ENCODE measurements at regions not wholly inside any gene's neighbourhood (a gene's known extent, or its start where the extent isn't known, plus 50 kb on each side); places are given as distances from the start of the nearest gene placed in this dataset.
"Not testable (repeated sequence)": the region's sequence is repeated elsewhere in the genome, so short reads cannot be mapped to it uniquely, and the experiment has no call there.

DNA sequence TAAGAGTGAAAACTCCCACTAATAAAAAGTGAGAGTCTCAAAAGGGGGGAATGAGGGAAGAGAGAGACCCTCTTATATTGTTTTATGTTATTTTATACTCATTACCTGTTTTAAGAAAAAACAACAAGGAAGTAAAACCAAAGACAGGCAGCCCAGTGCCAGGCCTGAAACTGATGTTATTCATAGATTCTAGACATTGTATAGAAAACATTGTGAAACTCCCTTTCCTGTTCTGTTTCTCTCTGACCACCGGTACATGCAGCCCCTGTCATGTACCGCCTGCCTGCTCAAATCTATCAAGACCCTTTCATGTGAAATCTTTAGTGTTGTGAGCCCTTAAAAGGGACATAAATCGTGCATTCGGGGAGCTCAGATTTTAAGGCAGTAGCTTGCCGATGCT, 216.4 kb upstream of the CNTN3 start:
- H3K4me3 ChIP-seq (ENCODE audit: low read length); DNase-seq; intact Hi-C loops (cut with DNase I); H3K27ac ChIP-seq (ENCODE audit: low read length); H3K9me3 ChIP-seq (ENCODE audit: control insufficient read depth, low read length); ATAC-seq; H3K27me3 ChIP-seq (ENCODE audit: control insufficient read depth, insufficient read depth); H3K4me1 ChIP-seq (ENCODE audit: control insufficient read depth, insufficient read depth, low read length): not testable (repeated sequence)
- WGBS, result 73% methylated on average over 5 of the region's 5 CpGs

DNA sequence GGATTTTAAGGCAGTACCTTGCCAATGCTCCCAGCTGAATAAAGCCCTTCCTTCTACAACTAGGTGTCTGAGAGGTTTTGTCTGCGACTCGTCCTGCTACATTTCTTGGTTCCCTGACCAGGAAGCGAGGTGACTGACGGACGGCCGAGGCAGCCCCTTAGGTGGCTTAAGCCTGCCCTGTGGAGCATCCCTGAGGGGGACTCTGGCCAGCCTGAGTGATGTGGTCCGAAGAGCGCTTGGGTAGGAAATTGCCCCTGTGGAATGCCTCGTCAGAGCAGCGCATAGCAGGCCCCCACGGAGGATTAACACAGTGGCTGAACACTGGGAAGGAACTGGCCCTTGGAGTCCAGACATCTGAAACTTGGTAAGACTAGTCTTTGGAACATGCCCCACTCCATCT, 210.9 kb upstream of the CNTN3 start:
- ATAC-seq; H3K27me3 ChIP-seq (ENCODE audit: control insufficient read depth, insufficient read depth); DNase-seq; intact Hi-C loops (cut with DNase I); H3K9me3 ChIP-seq (ENCODE audit: control insufficient read depth, low read length); H3K4me3 ChIP-seq (ENCODE audit: low read length); H3K27ac ChIP-seq (ENCODE audit: low read length); H3K4me1 ChIP-seq (ENCODE audit: control insufficient read depth, insufficient read depth, low read length): not testable (repeated sequence)
- WGBS, result 89% methylated on average over 11 of the region's 11 CpGs

DNA sequence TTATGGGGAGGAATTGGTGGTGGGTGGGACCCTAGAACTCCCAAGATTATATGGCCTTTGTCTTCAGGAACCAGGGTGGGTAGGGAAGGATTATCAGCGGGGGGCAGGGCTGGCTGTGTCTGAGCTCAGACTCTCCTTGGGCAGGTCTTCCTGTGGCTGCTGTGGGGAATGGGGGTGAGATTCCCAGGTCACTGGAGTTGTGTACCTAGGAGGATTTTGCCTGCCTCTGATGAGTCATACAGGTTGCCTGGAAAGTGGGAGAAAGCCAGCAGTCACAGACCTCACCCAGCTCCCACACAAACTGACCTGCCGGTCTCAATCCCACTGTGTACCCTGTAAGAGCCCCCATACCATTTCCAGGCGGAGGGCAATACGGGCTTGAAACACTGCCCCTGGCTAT, 209.9 kb upstream of the CNTN3 start:
- no peak for ATAC-seq
- Histone ChIP-seq H3K4me1 (ENCODE audit: control insufficient read depth, insufficient read depth, low read length) (no peaks in the 10 kb centered on the region), H3K27me3 (ENCODE audit: control insufficient read depth, insufficient read depth) (no peaks in the 10 kb centered on the region), H3K27ac (ENCODE audit: low read length) (no peak overlapping the region), H3K9me3 (ENCODE audit: control insufficient read depth, low read length) (no peaks in the 10 kb centered on the region), H3K4me3 (ENCODE audit: low read length) (no peak overlapping the region)
- DNase-seq, result no peak
- intact Hi-C loops (cut with DNase I), result no loop called here
- 81% methylated on average over 4 of the region's 4 CpGs for WGBS

DNA sequence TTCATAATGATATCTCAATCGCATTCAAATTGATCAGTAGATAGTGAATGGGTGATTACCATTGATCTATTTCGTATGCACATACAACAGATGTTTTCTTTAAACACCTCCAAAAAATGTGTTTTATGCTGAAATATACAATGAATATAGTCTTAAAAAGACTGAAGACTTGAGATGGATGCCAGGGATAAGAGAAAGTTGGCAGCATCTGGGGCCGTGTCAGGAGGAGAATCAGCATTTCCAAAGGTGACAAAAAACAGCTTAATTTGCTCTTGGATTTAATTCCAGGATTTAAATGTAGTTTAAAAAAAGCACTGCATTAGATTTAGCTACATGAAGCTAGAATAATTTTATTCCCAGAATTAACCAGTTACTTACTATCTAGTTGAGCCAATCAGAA, 199.7 kb upstream of the CNTN3 start:
- H3K27me3 ChIP-seq (ENCODE audit: control insufficient read depth, insufficient read depth), result no peaks in the 10 kb centered on the region
- no peak overlapping the region for H3K4me3 ChIP-seq (ENCODE audit: low read length)
- H3K27ac ChIP-seq (ENCODE audit: low read length), result no peak overlapping the region
- no peaks in the 10 kb centered on the region for H3K4me1 ChIP-seq (ENCODE audit: control insufficient read depth, insufficient read depth, low read length)
- intact Hi-C loops (cut with DNase I), result no loop called here
- DNase-seq, result no peak
- no peaks in the 10 kb centered on the region for H3K9me3 ChIP-seq (ENCODE audit: control insufficient read depth, low read length)
- ATAC-seq, result no peak
- WGBS, result 77% methylated on average over 3 of the region's 3 CpGs

DNA sequence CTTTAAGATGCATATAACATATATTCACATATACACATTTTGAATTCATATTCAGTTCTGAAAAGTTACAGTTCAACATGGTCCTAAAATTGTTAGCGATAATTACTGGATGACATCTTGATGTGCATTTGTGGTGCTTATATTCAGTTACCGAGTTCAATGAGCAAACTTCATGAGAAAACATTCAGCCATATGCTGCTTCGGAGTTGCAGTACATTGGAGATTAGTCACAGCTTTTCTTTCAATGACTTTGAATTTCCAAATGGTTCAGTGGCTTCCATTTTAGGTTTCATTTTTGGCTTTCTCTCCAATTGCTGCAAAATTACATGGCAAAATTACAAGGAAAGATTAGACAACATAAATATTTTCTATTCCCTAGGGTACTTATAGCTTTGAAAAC, 198.3 kb upstream of the CNTN3 start:
- H3K27ac ChIP-seq (ENCODE audit: low read length), result no peak overlapping the region
- intact Hi-C loops (cut with DNase I), result no loop called here
- H3K27me3 ChIP-seq (ENCODE audit: control insufficient read depth, insufficient read depth), result no peaks in the 10 kb centered on the region
- no peaks in the 10 kb centered on the region for H3K4me1 ChIP-seq (ENCODE audit: control insufficient read depth, insufficient read depth, low read length)
- no peak overlapping the region for H3K4me3 ChIP-seq (ENCODE audit: low read length)
- ATAC-seq (no peak), DNase-seq (no peak)
- H3K9me3 ChIP-seq (ENCODE audit: control insufficient read depth, low read length), result no peaks in the 10 kb centered on the region
- WGBS, result 87% methylated on average over 3 of the region's 3 CpGs

DNA sequence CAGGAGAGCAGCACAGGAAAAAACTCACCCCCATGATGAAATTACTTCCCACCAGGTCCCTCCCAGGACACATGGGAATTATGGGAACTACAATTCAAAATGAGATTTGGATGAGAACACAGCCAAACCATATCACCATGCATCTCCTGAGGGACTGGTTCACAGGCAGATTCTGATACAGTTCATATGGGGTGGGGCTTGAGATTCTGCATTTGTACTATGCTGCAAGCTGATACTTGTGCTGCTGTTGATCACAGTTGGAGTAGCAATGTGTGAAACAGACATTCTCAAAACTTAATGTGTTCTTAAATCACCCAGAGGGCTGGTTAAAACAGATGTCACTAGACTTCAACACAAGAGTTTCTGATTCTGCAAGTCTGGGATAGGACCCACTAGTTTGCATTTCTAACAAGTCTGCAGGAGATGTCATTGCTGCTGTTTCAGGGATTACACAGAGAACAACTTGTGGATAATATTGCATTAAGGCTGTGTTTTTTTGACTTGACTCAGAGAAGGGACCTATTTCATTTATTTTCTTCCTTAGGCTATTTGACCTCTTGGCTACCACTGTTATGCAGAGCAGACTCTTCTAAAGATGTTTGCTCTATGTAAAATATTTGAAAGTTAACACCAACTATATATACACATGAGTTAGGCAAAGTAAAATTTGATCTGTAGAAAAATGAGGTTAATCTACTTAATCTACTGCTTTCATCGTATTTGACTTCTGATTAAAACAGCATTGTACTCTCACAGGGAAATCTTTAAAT, 194.2 kb upstream of the CNTN3 start:
- intact Hi-C loops (cut with DNase I), result no loop called here
- Histone ChIP-seq H3K27me3 (ENCODE audit: control insufficient read depth, insufficient read depth) (no peaks in the 10 kb centered on the region), H3K27ac (ENCODE audit: low read length) (no peak overlapping the region), H3K4me1 (ENCODE audit: control insufficient read depth, insufficient read depth, low read length) (no peaks in the 10 kb centered on the region), H3K9me3 (ENCODE audit: control insufficient read depth, low read length) (no peaks in the 10 kb centered on the region), H3K4me3 (ENCODE audit: low read length) (no peak overlapping the region)
- ATAC-seq (no peak), DNase-seq (no peak)
- WGBS, result 61% methylated on average over 1 of the region's 1 CpG

DNA sequence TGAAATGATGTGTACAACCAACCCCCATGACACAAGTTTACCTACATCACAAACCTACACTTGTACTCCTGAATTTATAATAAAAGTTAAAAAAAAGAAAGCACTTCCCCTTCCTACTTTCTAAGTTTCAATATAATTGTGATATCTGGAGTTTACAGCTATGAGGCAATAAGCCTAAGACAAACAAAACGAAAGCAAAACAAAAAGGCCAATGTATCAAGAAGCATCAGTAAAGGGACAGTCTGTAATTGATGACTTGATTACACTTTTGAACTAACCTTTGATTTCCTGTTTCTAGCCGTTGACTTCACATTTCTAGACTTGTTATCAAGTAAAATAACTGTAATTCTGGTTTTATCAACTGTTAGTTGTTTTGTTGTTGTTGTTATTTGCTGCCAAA, 187.5 kb upstream of the CNTN3 start:
- intact Hi-C loops (cut with DNase I), result no loop called here
- no peak for DNase-seq
- WGBS, result 50% methylated on average over 2 of the region's 2 CpGs
- Histone ChIP-seq H3K9me3 (ENCODE audit: control insufficient read depth, low read length) (no peaks in the 10 kb centered on the region), H3K4me1 (ENCODE audit: control insufficient read depth, insufficient read depth, low read length) (no peaks in the 10 kb centered on the region), H3K27ac (ENCODE audit: low read length) (no peak overlapping the region), H3K27me3 (ENCODE audit: control insufficient read depth, insufficient read depth) (no peaks in the 10 kb centered on the region), H3K4me3 (ENCODE audit: low read length) (no peak overlapping the region)
- no peak for ATAC-seq

DNA sequence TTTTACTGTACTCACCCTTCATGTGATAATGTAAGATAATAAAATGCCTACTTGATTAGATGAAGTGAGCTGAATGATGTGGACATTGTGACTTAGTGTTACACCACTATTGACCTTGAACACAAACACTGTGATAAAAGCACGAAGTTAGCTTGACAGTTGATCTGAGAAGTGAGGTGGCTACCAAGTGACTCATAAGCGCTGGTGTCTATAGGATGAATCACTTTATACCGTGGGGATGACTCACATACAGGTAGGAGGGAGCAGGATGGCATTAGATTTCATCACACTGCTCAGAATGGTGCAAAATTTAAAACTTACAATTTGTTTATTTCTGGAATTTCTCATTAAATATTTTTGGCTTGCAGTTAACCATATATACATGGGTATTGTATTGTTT, 174.7 kb upstream of the CNTN3 start:
- Histone ChIP-seq H3K27me3 (ENCODE audit: control insufficient read depth, insufficient read depth) (no peaks in the 10 kb centered on the region), H3K4me1 (ENCODE audit: control insufficient read depth, insufficient read depth, low read length) (no peaks in the 10 kb centered on the region), H3K9me3 (ENCODE audit: control insufficient read depth, low read length) (no peaks in the 10 kb centered on the region), H3K4me3 (ENCODE audit: low read length) (no peak overlapping the region), H3K27ac (ENCODE audit: low read length) (no peak overlapping the region)
- WGBS, result 49% methylated on average over 3 of the region's 3 CpGs
- intact Hi-C loops (cut with DNase I), result no loop called here
- ATAC-seq (no peak), DNase-seq (no peak)

DNA sequence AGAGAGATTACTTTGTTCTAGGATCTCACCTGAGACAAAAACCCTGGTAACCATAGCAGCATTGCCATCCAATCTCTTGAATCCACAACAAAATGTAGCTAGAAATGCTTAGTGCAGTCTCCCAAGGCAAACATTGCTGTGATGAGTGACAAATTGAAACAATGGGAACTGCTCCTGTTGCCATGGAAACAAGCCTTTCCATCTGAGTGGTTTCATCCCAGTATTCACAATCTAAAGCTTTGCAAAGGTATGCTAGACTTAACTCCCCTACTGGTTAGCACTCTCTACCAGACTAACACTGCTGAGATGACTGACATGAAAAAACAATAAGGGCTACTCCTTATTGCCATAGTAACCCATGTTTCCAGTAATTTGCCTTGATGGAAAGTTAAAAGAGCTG, 172.6 kb upstream of the CNTN3 start:
- no peak overlapping the region for H3K27ac ChIP-seq (ENCODE audit: low read length)
- H3K9me3 ChIP-seq (ENCODE audit: control insufficient read depth, low read length), result no peaks in the 10 kb centered on the region
- intact Hi-C loops (cut with DNase I), result no loop called here
- H3K4me3 ChIP-seq (ENCODE audit: low read length), result no peak overlapping the region
- ATAC-seq (no peak), DNase-seq (no peak)
- no peaks in the 10 kb centered on the region for H3K27me3 ChIP-seq (ENCODE audit: control insufficient read depth, insufficient read depth)
- H3K4me1 ChIP-seq (ENCODE audit: control insufficient read depth, insufficient read depth, low read length), result no peaks in the 10 kb centered on the region

DNA sequence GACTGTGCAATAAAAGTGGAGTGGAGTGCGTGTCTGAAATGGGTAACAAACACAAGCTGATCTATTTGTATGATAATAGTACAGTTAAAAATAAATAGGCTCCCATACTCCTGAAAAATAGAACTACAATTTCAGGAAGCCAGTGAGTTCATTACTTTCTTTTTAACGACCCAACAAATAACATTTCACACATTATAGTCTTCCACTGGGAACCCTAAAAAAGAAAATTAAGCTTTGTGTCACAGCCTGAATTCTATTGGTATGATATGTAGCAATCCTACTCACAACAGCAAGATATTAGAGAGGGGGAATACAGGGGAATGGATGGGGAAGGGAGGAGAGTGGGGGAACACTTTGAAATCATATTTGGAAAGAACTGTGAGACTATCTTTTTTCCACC, 156.9 kb upstream of the CNTN3 start:
- ATAC-seq (no peak), DNase-seq (no peak)
- 77% methylated on average over 2 of the region's 2 CpGs for WGBS
- no peaks in the 10 kb centered on the region for H3K27me3 ChIP-seq (ENCODE audit: control insufficient read depth, insufficient read depth)
- no peaks in the 10 kb centered on the region for H3K4me1 ChIP-seq (ENCODE audit: control insufficient read depth, insufficient read depth, low read length)
- intact Hi-C loops (cut with DNase I), result no loop called here
- no peak overlapping the region for H3K27ac ChIP-seq (ENCODE audit: low read length)
- no peak overlapping the region for H3K4me3 ChIP-seq (ENCODE audit: low read length)
- no peaks in the 10 kb centered on the region for H3K9me3 ChIP-seq (ENCODE audit: control insufficient read depth, low read length)

DNA sequence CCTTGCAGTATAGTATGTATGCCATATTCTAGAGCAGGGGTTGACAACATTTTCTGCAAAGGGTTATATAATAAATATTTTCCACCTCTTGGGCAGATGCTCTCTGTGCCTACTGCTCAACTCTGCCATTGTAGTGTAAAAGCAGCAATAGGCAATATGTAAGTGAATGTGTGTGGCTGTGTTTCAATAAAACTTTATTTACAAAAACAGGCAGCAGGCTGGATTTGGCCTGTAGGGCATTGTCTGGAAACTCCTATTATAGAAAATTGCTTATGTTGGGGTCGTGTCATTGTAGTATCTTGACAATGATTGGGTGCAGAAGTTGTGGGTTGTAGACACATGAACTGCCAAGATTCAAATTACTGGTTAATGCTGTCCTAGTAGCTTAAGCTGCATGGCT, 153.6 kb upstream of the CNTN3 start:
- intact Hi-C loops (cut with DNase I), result no loop called here
- 42% methylated on average over 1 of the region's 1 CpG for WGBS
- DNase-seq, result no peak
- Histone ChIP-seq H3K4me1 (ENCODE audit: control insufficient read depth, insufficient read depth, low read length) (no peaks in the 10 kb centered on the region), H3K27ac (ENCODE audit: low read length) (no peak overlapping the region), H3K9me3 (ENCODE audit: control insufficient read depth, low read length) (no peaks in the 10 kb centered on the region), H3K27me3 (ENCODE audit: control insufficient read depth, insufficient read depth) (no peaks in the 10 kb centered on the region), H3K4me3 (ENCODE audit: low read length) (no peak overlapping the region)
- ATAC-seq, result no peak

DNA sequence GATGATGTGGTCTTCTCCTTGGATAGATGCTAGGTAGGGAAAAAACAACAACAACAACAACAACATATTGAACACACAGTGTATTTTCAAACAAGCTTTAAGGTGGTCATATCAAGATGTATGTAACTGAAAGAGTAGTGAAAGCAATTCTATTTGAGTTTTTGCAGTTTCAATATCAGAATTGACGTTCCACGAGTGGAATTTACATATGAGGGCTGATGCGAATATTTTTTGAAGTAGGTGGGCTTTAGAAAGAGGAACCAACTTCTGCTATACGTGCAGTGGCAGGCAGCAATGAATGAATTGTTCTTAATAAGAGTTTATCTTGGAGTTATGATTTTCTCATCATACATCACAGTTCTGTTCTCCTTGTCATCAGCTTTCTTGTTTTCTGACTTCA, 151.9 kb upstream of the CNTN3 start:
- Histone ChIP-seq H3K4me1 (ENCODE audit: control insufficient read depth, insufficient read depth, low read length) (no peaks in the 10 kb centered on the region), H3K9me3 (ENCODE audit: control insufficient read depth, low read length) (no peaks in the 10 kb centered on the region), H3K27me3 (ENCODE audit: control insufficient read depth, insufficient read depth) (no peaks in the 10 kb centered on the region), H3K27ac (ENCODE audit: low read length) (no peak overlapping the region), H3K4me3 (ENCODE audit: low read length) (no peak overlapping the region)
- intact Hi-C loops (cut with DNase I), result no loop called here
- no peak for DNase-seq
- WGBS, result 72% methylated on average over 4 of the region's 4 CpGs
- no peak for ATAC-seq
